GM18508 (cell line): ENCODE measurements at regions not wholly inside any gene's neighbourhood (a gene's known extent, or its start where the extent isn't known, plus 50 kb on each side); places are given as distances from the start of the nearest gene placed in this dataset.
"Not testable (repeated sequence)": the region's sequence is repeated elsewhere in the genome, so short reads cannot be mapped to it uniquely, and the experiment has no call there.

ENCODE experiments used
- ATAC-seq: cut with Tn5 transposase; IDR thresholded peaks from one replicate; pipeline ENCODE4 v1.9.1; 2021; ENCODE audit warnings: moderate number of reproducible peaks; ENCODE audit not compliant: insufficient read depth, unreplicated experiment

DNA sequence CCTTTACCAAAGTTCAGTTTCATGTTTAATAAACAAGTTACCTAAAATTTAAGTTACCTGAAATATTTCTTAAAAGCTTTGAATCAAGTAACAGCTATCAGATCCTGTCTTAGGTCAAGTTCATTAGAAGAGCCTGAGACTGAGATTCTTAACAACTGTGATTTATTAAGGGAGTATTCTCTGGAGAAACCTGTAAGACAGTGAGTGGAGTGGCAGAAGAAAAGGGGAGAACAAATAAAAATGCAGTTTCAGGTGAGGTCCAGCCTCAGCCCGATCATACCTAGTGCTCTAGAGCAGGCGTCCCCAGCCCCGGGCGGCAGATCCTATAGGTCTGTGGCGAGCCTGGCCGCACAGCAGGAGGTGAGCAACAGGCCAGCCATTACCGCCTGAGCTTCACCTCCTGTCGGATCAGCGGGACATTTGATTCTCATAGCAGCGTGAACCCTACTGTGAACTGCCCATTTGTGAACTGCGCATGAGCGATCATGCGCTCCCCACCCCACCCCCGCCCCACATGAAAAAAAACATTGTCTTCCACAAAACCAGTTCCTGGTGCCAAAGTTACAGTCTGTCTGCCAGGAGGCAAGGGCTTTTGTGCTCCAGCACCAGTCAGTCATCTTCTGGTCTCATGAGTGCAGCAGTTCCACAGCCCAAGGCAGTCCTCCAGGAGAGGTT lies 59.2 kb upstream of the ADGRB3 start:
- no peak for ATAC-seq

DNA sequence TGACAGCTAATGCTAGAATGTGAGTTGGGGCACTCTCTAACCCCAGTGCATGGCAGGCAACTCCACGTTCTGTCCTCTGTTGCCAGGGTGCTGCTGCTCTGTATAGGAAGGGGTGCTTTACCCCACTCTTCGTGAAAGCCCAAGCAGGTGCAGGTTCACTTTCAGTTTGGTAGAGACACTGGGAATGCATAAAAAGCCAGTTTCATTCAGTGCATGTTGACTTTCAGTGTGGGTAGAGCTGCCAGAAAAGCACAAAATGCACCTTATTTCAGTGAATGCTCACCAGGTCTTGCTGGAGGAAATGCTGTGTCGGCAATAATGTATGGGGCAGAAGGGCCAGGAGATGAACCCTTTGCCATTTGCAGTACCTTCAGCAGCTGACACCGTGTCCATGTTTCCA lies 62.1 kb upstream of the ADGRB3 start:
- ATAC-seq = peak; percentile 16

DNA sequence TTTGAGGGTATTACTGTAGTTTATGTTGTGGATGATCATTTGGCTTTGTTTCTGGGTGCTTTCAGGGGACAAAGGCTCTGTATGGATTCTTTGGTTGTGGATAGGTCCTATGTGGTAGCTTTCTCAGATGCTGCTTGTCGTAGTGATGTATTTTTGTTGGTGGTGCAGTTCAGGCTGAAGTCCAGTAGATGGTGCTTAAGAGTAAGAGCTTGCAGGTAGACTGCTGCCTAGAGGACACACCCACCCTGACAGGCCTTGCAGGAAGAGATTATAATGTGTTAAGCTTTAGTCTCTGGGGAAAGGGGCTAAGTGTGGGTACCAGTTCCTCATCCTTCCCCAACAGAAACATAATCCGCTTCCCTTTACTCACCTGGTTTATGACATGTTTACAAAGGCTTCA lies 62.6 kb upstream of the ADGRB3 start:
- ATAC-seq = peak; percentile 95

GRCh38 chr6:68559716-68560115 lies 75.4 kb upstream of the ADGRB3 start:
- ATAC-seq = no peak

GRCh38 chr6:68559070-68559469 lies 76.0 kb upstream of the ADGRB3 start:
- no peak for ATAC-seq

- ATAC-seq = no peak
These were observed 88.5 kb upstream of the ADGRB3 start for GRCh38 chr6:68546620-68547019.

GRCh38 chr6:68544450-68544849 lies 90.6 kb upstream of the ADGRB3 start:
- no peak for ATAC-seq

DNA sequence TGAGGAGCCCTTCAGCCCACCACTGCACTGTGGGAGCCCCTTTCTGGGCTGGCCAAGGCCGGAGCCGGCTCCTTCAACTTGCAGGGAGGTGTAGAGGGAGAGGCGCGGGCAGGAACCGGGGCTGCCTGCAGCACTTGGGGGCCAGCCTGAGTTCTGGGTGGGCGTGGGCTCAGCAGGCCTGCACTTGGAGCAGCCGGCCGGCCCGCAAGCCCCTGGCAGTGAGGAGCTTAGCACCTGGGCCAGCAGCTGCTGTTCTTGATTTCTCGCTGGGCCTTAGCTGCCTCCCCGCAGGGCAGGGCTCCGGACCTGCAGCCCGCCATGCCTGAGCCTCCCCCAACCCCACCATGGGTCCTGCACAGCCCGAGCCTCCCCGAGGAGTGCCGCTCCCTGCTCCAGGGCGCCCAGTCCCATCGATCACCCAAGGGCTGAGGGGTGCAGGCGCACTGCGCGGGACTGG lies 101.7 kb upstream of the ADGRB3 start:
- ATAC-seq = no peak

- ATAC-seq = no peak
These were observed 107.4 kb upstream of the ADGRB3 start for GRCh38 chr6:68527691-68528090.

DNA sequence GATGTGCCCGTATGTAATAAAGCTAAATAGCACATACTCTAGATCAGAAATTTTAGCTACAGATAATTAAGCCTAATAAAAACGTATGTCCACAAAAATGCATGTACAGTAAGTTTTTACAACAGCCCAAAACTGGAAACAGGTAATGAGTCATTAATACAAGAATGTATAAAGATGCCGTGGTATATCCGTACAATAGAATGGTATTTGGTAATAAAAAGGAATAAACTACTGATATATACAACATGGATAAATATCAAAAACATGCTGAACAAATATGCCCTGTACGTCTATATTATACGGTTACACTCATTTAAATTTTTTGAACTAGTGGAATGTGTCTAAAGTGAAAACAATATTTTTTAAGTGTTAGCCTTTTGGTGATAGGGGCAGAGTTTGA lies 128.2 kb upstream of the ADGRB3 start:
- ATAC-seq = no peak

- ATAC-seq = no peak
These were observed 132.1 kb upstream of the ADGRB3 start for GRCh38 chr6:68502946-68503345.

GRCh38 chr6:68497927-68498326 lies 137.2 kb upstream of the ADGRB3 start:
- ATAC-seq = no peak

DNA sequence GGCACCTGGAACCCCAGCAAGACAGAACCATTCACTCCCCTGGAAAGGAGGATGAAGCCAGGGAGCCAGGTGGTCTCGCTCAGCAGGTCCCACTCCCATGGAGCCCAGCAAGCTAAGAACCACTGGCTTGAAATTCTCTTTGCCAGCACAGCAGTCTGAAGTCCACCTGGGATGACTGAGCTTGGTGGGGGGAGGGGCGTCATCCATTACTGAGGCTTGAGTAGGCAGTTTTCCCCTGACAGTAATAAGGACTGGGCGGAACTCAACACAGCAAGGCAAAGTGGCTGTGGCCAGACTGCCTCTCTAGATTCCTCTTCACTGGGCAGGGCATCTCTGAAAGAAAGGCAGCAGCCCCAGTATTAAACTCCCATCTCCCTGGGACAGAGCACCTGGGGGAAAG lies 140.2 kb upstream of the ADGRB3 start:
- ATAC-seq = not testable (repeated sequence)

GRCh38 chr6:68476611-68477010 lies 158.5 kb upstream of the ADGRB3 start:
- ATAC-seq = no peak

DNA sequence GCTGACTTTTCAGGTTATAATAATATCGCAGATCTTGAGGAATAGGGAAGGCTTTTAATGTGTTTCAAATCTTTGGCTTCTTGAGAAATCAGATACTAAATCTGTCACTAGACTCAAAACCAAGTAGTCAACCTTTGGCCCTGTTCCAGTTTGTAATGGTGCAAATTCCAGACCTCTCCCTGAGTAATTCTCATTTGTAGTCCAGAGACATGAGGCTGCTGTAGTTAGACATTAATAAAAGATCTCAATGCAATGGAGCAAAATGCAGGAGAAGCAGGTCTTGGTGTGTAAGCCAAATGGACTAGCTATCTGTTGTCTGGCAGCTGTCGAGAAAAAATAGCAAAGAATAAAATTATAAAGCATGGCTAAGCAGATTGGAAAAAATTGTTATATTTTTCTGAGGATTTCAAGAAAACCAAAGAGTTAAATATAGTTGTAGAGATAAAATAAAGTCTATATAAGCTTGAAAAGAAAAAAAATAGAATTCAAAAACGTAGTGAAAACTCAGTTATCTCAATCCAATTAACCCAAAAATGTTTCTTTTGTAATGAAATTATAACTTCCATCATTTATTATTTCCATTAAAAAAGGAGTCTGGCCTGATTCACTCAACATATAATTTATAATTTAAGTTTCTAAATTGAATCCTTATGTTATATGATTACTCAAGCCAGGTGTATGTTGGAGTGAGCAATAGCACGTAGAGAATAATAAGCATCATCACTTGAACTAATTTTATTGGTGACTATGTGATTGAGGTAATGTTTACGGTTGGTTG lies 161.5 kb upstream of the ADGRB3 start:
- no peak for ATAC-seq

DNA sequence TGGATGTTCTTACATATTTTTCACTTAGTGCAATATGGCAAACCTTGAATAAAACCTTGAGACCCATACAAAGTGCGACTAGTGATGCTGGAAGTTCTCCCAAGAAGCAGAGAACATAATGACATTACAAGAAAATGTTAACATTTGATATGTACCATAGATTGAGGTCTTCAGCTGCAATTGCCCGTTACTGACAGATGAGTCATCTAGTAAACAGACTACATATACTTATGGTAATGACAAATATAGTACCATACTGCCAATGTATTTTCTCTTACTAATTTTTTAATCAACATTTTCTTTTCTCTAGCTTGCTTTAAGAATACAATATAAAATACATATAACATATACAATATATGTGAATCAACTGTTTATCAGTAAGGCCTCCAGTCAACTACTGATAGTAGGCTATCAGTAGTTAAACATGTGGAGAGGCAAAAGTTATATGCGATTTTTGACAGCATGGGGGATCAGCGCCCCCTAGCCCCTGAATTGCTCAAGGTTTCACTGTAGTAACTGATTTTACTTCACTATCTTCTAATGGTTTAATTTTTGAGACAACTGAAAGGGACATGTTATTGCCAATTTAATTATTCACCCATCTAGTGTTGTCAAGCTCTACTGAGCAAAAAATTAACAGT lies 166.7 kb upstream of the ADGRB3 start:
- ATAC-seq = no peak

DNA sequence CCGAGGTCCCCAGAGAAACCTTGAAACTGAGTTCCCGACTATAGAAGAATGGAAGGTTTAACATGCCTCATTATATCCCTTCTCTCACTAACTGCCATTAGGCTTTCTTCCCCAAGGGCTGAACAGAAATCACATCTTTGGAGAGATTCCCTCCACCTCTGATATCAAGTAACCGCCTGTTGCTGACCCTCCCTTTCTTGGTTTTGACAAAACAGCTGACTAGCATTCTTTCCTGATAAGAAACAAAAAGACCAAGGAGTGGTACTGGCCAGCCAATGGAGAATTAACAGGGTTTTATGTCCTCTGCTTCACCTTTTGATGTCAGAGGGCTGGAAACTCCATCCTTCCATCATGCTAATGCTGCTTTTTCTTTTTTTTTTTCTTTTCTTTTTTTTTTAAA lies 176.6 kb upstream of the ADGRB3 start:
- no peak for ATAC-seq

- no peak for ATAC-seq
These were observed 188.0 kb upstream of the ADGRB3 start for GRCh38 chr6:68447112-68447511.

- ATAC-seq = no peak
These were observed 189.2 kb upstream of the ADGRB3 start for GRCh38 chr6:68445926-68446325.

DNA sequence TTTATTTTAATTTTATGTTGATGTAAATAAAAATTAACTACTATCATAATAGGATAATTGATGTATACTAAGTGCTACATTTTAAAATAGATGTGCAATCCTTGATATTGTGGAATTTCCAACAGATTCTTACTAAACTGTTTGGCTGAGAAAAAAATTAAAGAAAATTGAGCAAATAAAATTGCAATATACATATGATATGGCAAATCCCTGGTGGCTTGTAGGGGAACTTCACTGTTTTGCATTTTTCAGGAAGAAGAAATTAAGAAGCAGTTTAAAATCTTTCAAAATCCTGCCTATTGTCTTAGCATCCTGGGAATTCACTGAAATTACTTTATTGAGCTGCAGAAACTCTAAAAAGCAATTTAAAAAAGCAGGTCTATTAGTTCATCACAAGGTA lies 191.4 kb upstream of the ADGRB3 start:
- ATAC-seq = no peak

GRCh38 chr6:68427630-68428029 lies 207.5 kb upstream of the ADGRB3 start:
- ATAC-seq = no peak
